LNCAP (cell line): ENCODE measurements at regions not wholly inside any gene's neighbourhood (a gene's known extent, or its start where the extent isn't known, plus 50 kb on each side); places are given as distances from the start of the nearest gene placed in this dataset.

Source experiments
- TF ChIP-seq, protein P1 (sequence below): fragments of 450-650 bp; IDR thresholded peaks from 2 replicates; pipeline ENCODE4 v1.5.1; 2017; ENCODE audit warnings: mild to moderate bottlenecking

DNA sequence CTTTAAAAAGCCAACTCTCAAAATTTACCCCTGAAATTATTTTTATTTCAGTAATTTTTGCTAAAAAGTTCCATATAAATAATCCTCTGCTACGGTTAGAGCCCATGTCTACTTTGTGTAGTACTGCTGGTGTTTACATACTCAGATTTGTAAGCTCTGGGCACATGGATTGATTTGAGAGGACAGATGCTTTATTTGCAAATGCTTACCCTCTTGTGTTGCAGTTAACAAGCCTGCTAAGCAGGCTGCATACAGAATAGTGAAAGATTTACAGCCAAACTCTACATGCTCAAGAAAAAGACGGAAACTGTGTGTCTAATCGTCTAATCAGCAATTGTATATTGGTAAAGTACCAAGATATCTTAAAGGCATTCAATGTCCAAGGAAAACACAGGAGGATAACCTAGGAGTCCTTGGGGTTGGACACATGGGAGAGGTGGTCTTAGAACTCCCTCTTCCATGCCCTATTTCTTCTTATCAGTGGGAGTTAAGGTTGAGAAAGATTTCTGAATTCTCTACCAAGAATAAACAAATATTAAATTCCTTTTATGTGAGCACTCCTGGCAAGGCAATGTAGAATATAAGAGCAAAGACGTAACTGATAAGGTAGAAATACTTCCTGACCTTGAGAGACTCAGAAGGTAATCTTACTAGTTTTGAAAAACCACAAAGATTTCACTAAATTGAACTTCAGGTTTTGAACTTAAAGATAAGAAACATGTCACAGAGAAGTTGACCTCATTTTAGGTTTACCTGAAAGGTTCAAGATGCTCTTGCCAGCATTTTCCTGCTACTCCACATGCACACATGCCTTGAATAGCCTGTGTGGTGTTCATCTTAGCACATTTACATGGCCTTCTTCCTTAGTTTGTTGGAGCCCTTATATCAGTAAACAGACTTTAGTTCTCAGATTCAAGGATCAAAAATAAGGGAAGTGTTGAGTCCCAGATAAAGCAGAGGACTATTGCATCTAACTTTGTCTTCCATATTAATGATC is 1216.5 kb downstream of the SORCS3 start:
- TF ChIP-seq, protein P1, sequence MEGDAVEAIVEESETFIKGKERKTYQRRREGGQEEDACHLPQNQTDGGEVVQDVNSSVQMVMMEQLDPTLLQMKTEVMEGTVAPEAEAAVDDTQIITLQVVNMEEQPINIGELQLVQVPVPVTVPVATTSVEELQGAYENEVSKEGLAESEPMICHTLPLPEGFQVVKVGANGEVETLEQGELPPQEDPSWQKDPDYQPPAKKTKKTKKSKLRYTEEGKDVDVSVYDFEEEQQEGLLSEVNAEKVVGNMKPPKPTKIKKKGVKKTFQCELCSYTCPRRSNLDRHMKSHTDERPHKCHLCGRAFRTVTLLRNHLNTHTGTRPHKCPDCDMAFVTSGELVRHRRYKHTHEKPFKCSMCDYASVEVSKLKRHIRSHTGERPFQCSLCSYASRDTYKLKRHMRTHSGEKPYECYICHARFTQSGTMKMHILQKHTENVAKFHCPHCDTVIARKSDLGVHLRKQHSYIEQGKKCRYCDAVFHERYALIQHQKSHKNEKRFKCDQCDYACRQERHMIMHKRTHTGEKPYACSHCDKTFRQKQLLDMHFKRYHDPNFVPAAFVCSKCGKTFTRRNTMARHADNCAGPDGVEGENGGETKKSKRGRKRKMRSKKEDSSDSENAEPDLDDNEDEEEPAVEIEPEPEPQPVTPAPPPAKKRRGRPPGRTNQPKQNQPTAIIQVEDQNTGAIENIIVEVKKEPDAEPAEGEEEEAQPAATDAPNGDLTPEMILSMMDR = no peak

DNA sequence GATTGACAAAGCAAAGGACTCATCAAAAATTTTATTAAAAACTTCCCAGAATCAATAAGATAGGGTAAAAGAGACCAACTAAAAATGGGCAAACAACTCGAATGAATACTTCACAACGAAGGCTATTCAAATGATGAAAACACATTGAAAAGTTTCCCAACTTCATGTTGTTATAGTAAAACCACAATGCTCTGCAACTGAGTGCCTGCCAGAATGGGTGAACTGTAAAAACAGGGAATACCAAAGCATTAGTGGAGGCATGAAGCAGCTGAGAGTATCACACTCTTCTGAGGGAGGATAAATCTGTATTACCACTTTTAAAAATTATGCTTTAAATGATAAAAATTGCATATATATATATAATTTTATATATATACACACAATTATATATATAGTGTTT is 1214.7 kb downstream of the SORCS3 start:
- TF ChIP-seq, protein P1 = no peak

DNA sequence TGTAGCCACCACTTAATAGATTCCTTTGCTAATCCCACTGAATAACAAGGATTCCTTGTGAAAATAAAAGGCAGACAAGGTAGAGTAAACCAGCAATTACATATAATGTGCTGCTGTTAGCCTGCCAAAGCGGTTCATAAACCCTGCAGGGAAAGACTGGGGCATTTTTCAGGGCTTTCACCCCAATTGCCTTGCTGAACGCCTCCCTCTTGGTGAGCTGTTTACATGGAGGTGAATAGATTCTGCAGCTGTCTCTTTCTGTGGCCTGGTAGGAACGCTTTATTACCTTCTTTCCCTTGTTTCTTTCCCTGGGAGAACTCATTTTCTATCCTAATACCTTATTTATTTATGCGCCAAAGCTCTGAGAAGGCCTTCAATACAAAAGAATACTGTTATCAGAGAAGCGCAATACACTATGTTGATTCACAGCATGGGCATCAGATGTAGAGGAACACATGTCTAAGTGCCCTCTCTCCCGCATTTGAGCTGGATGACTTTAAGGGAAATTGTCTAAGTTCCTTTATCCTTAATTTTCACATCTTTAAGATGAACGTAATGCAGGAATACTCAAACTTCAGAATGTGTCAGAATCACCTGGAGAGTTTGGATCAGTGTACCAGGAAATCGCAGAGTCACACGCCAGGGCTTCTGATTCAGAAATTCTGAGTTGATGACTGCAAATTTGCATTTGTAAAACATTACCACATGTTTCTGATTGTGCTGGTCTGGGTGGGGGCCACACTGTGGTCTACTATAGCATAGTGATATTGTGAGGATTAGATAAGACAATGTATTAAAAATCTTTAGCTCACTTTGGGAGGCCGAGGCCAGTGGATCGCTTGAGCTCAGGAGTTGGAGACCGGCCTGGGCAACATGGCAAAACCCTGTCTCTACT is 1203.8 kb downstream of the SORCS3 start:
- TF ChIP-seq, protein P1 = no peak

DNA sequence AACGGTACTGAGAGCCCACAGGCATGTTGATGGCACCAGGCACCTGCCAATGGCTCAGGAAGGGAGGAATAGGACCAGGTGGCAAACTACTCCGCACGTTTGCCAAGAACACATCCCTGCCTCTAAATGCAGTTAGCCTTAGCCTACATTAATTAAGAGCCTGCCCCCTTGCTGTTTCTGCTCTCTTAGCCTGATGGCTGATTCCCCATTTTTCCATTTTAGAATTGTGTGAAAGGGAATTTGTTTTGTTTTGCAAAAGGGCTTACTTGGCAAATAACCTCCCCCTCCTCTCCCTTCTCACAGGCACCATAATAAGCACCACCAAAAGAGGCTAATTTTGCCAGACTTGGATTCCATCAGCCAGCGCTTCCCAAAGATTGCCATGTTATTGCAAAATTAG is 1203.2 kb downstream of the SORCS3 start:
- TF ChIP-seq, protein P1 = no peak

DNA sequence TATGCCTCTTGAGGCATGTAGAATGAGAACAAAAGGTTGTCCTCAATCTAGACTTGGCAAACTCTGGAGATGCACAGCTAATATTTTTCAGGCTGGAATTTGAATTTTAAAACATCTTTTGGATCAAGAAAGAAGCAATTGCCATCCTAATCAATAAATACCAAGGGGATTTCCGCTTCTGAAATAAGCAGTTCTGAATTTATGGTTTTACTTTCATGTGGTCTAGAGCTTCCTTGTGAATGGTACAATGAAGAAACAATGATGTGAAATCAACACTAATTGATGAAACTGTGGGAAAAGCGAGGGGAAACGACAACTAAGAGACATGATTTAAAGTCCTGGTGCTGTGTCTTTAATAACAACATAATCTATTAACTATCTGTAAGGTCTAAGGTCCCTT is 1202.7 kb downstream of the SORCS3 start:
- TF ChIP-seq, protein P1 = no peak

DNA sequence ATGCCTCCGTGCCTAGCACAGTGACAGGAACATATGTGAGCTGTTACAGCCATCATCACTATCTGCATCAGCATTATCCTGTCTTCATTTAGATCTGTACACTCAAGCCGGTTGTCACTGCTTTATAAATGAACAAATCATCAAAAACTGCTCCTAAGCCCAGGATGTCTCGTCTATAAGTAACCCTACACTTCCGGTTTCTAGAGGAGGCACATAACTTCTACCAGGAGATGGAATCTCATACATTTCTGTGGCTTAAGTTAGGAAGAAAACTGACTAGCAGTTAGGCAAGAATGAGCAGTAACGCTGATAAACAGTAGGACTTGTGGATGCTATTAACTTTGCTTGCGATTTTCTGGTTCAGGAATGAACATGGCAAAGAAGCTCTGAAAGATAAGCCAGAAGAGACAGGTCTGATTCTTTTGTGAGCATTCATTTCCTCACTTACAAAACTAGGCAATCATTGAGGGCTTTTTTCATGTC is 1199.2 kb downstream of the SORCS3 start:
- TF ChIP-seq, protein P1 = no peak

DNA sequence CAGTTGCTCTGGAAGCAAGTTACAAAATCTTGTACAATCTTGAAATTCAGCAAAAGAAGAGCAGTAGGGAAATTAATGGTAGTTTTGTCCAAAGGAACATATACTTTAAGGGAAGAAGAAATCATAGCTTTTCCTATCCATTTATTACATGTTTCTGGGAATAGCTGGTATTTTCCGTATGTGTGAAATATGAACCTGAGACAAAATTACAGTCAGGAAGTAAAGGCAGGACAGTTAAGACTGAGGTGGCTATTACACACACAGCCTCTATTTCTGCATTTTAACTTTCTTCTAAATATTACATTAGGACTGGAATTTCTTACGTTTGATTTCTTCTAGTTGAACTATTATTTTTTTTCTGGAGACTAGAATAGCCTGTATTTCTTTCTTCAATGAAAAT is 1197.3 kb downstream of the SORCS3 start:
- TF ChIP-seq, protein P1 = no peak
